ENCODE measurements at regions not wholly inside any gene's neighbourhood (a gene's known extent, or its start where the extent isn't known, plus 50 kb on each side); places are given as distances from the start of the nearest gene placed in this dataset.

DNA sequence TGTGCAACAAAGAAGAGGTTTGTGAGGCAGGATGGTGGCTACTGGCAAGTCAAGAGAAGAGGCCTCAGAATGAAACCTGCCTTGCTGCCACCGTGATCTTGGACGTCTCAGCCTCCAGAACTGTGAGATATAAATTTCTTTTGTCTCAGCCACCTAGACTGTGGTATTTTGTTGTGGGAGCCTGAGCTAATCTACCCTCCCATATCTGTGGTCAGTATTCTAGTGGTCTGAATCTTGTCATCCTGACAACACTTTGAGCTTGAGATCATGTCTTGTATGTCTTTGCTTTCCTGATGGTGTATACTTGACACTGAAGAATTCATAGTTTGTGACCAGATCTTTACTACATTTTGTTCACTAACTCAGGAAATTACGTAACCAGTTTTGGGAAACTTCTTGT is 240.6 kb upstream of the GOLIM4 start:
- intact Hi-C loops (cut with micrococcal nuclease), result no loop called here
- TF ChIP-seq, protein P1, sequence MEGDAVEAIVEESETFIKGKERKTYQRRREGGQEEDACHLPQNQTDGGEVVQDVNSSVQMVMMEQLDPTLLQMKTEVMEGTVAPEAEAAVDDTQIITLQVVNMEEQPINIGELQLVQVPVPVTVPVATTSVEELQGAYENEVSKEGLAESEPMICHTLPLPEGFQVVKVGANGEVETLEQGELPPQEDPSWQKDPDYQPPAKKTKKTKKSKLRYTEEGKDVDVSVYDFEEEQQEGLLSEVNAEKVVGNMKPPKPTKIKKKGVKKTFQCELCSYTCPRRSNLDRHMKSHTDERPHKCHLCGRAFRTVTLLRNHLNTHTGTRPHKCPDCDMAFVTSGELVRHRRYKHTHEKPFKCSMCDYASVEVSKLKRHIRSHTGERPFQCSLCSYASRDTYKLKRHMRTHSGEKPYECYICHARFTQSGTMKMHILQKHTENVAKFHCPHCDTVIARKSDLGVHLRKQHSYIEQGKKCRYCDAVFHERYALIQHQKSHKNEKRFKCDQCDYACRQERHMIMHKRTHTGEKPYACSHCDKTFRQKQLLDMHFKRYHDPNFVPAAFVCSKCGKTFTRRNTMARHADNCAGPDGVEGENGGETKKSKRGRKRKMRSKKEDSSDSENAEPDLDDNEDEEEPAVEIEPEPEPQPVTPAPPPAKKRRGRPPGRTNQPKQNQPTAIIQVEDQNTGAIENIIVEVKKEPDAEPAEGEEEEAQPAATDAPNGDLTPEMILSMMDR (IDR thresholded peaks at IDR 0.05), result no peak

GRCh38 chr3:168333410-168333935 is 237.7 kb upstream of the GOLIM4 start:
- POLR2A ChIA-PET, result no interaction called here
- no peak overlapping the region for H3K27ac Mint-ChIP-seq
- DNase-seq (no peak), ATAC-seq (ENCODE audit: low read depth) (no peak)
- intact Hi-C loops (cut with micrococcal nuclease), result no loop called here
- H3K27me3 Mint-ChIP-seq, result no peaks in the 10 kb centered on the region
- no peaks in the 10 kb centered on the region for H3K36me3 Mint-ChIP-seq (ENCODE audit: low read depth)
- CTCF ChIA-PET, result no interaction called here
- TF ChIP-seq, protein P1 (IDR thresholded peaks at IDR 0.05), result no peak
- H3K4me3 Mint-ChIP-seq, result no peak overlapping the region
- H3K9me3 Mint-ChIP-seq, result peaks cover 4% of the 10 kb centered on the region
- H3K4me1 Mint-ChIP-seq, result no peaks in the 10 kb centered on the region

More for the DNA sequence above, 240.6 kb upstream of the GOLIM4 start:
- ChIA-PET CTCF (no interaction called here), POLR2A (no interaction called here)
- Mint-ChIP-seq H3K36me3 (ENCODE audit: low read depth) (no peaks in the 10 kb centered on the region), H3K27ac (no peak overlapping the region), H3K9me3 (peaks cover 4% of the 10 kb centered on the region), H3K27me3 (no peaks in the 10 kb centered on the region), H3K4me1 (no peaks in the 10 kb centered on the region), H3K4me3 (no peak overlapping the region)
- ATAC-seq (ENCODE audit: low read depth) (no peak), DNase-seq (no peak)

DNA sequence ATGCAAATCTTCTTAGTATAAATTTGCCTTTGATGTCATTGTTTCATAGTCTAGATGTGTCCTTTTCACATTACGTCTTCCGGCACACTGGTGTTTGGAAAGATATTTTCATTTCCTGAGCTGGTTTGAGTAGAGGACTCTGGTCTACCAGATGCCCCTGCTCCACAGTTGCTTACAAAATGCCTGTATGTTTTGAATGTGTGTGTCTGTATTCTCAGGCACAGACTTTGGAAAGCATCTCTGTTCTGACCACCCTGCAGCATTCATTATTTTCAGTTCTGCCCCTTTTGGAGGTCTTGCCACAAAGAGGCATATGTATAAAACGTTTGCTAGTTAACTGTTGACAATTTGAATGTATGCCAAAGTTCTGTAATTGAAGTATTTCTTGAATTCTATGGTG is 236.0 kb upstream of the GOLIM4 start:
- Mint-ChIP-seq H3K9me3 (peaks cover 4% of the 10 kb centered on the region), H3K36me3 (ENCODE audit: low read depth) (no peaks in the 10 kb centered on the region), H3K27me3 (no peaks in the 10 kb centered on the region), H3K4me1 (no peaks in the 10 kb centered on the region), H3K4me3 (no peak overlapping the region), H3K27ac (no peak overlapping the region)
- ChIA-PET CTCF (no interaction called here), POLR2A (no interaction called here)
- TF ChIP-seq, protein P1 (IDR thresholded peaks at IDR 0.05), result no peak
- DNase-seq (no peak), ATAC-seq (ENCODE audit: low read depth) (no peak)
- intact Hi-C loops (cut with micrococcal nuclease), result no loop called here

DNA sequence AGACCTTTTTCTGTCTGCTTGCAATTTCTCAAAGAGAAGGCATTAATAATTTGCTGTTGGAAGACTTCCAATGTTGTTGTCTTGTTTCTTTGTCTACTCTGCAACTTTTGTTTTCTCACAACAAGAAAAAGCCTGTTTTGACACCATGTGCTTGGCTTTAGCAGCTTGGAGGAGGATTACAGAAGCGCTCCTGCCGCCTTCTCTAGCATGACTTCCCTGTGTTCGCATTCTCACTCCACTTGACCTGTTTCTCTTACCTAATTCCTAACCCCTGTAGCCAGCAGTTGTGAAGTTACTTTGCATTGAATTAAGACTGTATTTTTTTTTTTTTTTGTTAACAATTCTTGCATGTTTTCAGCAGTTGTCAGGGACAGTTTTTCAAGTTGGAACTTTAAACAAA is 235.3 kb upstream of the GOLIM4 start:
- TF ChIP-seq, protein P1 (IDR thresholded peaks at IDR 0.05), result no peak
- no peak overlapping the region for H3K4me3 Mint-ChIP-seq
- POLR2A ChIA-PET, result no interaction called here
- no peaks in the 10 kb centered on the region for H3K4me1 Mint-ChIP-seq
- no peaks in the 10 kb centered on the region for H3K36me3 Mint-ChIP-seq (ENCODE audit: low read depth)
- CTCF ChIA-PET, result no interaction called here
- no peak overlapping the region for H3K27ac Mint-ChIP-seq
- peaks cover 4% of the 10 kb centered on the region for H3K9me3 Mint-ChIP-seq
- no peak for ATAC-seq (ENCODE audit: low read depth)
- H3K27me3 Mint-ChIP-seq, result no peaks in the 10 kb centered on the region
- intact Hi-C loops (cut with micrococcal nuclease), result no loop called here
- DNase-seq, result no peak

DNA sequence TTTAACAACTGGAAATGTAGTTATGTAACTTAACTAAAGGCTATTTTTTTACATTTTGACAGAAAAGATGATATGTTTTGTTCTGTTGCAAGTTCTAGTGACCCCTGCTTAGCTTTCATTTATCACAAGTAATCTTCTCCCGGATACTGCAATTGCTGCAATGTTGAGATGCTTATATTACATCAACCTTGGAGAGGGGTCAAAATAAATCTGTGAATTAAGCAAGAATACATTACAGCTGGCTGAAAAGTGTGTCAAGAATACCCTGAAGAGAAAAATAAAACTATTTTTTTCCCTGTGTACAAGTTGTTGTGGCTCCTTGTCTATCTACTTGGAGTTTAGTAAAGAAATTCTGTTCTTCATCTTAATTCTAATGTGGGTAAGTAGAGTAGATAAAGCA is 232.1 kb upstream of the GOLIM4 start:
- no peak for DNase-seq
- ChIA-PET POLR2A (no interaction called here), CTCF (no interaction called here)
- H3K4me3 Mint-ChIP-seq, result no peak overlapping the region
- no peak overlapping the region for H3K27ac Mint-ChIP-seq
- peaks cover 4% of the 10 kb centered on the region for H3K9me3 Mint-ChIP-seq
- TF ChIP-seq, protein P1 (IDR thresholded peaks at IDR 0.05), result no peak
- H3K27me3 Mint-ChIP-seq, result no peaks in the 10 kb centered on the region
- no peaks in the 10 kb centered on the region for H3K4me1 Mint-ChIP-seq
- no peak for ATAC-seq (ENCODE audit: low read depth)
- H3K36me3 Mint-ChIP-seq (ENCODE audit: low read depth), result no peaks in the 10 kb centered on the region
- intact Hi-C loops (cut with micrococcal nuclease), result no loop called here
